Activated naive CD8-positive, alpha-beta T cell treated with anti-CD3 and anti-CD28 coated beads, Interleukin-2, amount 10 ng/mL, durations not matched to agents 7 days and 5 days (primary cell): ENCODE measurements at regions not wholly inside any gene's neighbourhood (a gene's known extent, or its start where the extent isn't known, plus 50 kb on each side); places are given as distances from the start of the nearest gene placed in this dataset.

Source experiments
- ATAC-seq: fragments of 150-1000 bp; cut with Tn5 transposase; one replicate; pipeline ENCODE4 v1.10.0; 2021; ENCODE audit warnings: low read depth, moderate library complexity
- POLR2A ChIA-PET: fragments of 350-600 bp; sonication (Branson Sonifier 250); formaldehyde crosslinking; loops from one replicate; lab custom pipeline; 2021; ENCODE audit warnings: antibody characterized with exemption; lab: Charles Lee
- DNase-seq: peaks from one replicate; pipeline ENCODE4 v3.0.0; 2021
- H3K27ac Mint-ChIP-seq: one replicate; pipeline ENCODE4 v1.8.0; 2022; ENCODE audit warnings: mild to moderate bottlenecking, mixed read lengths
- H3K27me3 Mint-ChIP-seq: one replicate; pipeline ENCODE4 v1.8.0; 2022; ENCODE audit warnings: mild to moderate bottlenecking, moderate library complexity, mixed read lengths
- H3K36me3 Mint-ChIP-seq: one replicate; pipeline ENCODE4 v1.8.0; 2021; ENCODE audit warnings: mild to moderate bottlenecking, mixed read lengths
- H3K4me1 Mint-ChIP-seq: one replicate; pipeline ENCODE4 v1.8.0; 2021; ENCODE audit warnings: mixed read lengths
- H3K4me3 Mint-ChIP-seq: one replicate; pipeline ENCODE4 v1.8.0; 2022; ENCODE audit warnings: mild to moderate bottlenecking, moderate library complexity, mixed read lengths
- H3K9me3 Mint-ChIP-seq: one replicate; pipeline ENCODE4 v1.8.0; 2021; ENCODE audit warnings: mixed read lengths

DNA sequence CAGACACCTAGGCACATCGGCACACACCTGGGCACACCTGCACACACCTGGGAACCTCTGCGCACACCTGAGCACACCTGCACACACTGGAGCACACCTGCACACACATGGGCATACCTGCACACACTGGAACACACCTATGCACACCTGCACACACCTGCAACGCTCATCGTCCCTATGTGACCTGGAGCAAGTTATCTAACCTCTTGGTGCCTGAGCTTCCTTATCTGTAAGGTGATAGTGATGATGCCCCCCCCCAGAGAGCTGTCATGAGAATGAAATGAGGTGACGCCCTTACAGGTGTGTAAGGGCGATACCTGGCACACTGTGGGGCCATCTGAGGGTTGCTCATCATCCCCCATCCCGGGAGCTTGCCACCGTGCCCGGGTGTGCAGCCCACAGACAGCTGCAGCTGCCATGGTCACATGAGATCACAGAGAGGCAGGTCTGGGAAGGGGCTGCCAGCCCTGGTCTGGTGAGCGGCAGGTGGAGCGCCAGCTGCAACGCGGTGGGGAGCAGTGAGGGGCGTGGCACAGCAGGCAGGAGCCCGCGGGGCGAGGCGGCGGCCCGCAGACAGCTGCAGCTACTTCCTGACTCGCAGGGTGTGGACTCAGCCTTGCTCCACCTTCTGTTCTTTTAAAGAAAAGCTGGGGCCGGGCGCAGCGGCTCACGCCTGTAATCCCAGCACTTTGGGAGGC lies 59.9 kb upstream of the FBRSL1 start:
- Mint-ChIP-seq H3K36me3 (no peaks in the 10 kb centered on the region), H3K4me3 (peak overlapping the region; percentile 70), H3K27me3 (no peaks in the 10 kb centered on the region), H3K4me1 (peaks cover 14% of the 10 kb centered on the region), H3K9me3 (no peaks in the 10 kb centered on the region), H3K27ac (peak overlapping the region; percentile 68)
- POLR2A ChIA-PET = interaction anchor here (0.7 to 1.8 kb wide), 6 partner anchors 10 to 62 kb away, joined by 3 to 13 read pairs (median 3); no protein-coding TSS in a partner anchor
- DNase-seq = peak; percentile 77
- peak; percentile 96 for ATAC-seq

DNA sequence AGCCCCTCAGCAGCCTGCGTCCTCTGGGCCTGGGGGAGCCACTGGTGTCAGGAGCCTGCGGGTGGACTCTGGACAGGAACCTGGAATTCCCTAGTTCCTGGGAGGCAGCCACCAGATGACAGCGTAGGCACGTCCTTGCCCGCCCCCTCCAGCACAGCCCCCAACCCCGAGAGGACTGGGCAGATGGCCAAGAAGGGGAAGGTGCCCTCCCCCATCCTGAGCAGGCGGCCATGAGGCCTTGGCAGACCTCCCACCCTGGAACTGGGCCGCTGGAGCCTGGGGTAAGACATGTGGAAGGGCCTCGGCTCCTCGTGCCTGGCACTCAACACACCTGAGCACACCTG lies 60.4 kb upstream of the FBRSL1 start:
- DNase-seq = no peak
- Mint-ChIP-seq H3K9me3 (no peaks in the 10 kb centered on the region), H3K4me1 (peaks cover 14% of the 10 kb centered on the region), H3K27me3 (no peaks in the 10 kb centered on the region), H3K4me3 (peak overlapping the region; percentile 70), H3K36me3 (no peaks in the 10 kb centered on the region), H3K27ac (no peak overlapping the region)
- POLR2A ChIA-PET = interaction anchor here (0.9 to 1.8 kb wide), 3 partner anchors 10 to 63 kb away, joined by 3 to 13 read pairs (median 3); no protein-coding TSS in a partner anchor
- no peak for ATAC-seq

DNA sequence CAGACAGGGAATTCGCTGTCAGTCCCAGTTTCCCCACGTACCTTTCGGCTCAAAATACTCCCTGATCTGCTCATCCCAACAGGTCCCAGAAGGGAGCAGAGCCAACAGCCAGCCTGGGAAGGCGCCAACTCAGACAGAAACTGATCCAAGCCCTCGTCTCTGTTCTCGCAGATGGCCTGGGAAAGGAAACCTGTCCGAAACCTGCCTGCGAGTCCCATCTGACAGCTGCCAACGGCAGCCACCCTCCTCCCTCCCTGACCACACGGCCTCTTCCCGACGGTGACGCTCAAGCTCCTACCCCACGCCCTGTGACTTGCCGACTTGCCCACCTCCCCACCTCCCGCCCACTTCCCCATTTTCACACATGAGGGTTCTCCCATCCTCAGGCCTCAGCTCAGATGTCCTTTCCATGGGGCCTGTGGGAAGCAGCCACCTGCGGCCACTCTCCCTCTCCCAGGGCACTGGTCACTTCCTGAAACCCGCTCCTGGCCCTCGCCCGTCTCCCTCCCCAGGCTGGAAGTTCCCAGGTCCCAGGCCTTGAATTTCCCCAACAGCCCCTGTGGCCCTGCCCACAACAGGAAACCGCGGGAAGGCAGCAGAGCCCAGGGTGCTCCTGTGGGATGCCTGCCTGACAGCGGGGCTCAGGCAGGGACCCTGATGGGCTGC lies 60.9 kb upstream of the FBRSL1 start:
- DNase-seq (no peak), ATAC-seq (no peak)
- no peaks in the 10 kb centered on the region for H3K27me3 Mint-ChIP-seq
- no peak overlapping the region for H3K4me3 Mint-ChIP-seq
- H3K4me1 Mint-ChIP-seq = peaks cover 14% of the 10 kb centered on the region
- no peaks in the 10 kb centered on the region for H3K36me3 Mint-ChIP-seq
- H3K27ac Mint-ChIP-seq = no peak overlapping the region
- H3K9me3 Mint-ChIP-seq = no peaks in the 10 kb centered on the region
- POLR2A ChIA-PET = interaction anchor here (1.8 kb wide), 1 partner anchor 60 kb away, joined by 13 read pairs; no protein-coding TSS in a partner anchor

DNA sequence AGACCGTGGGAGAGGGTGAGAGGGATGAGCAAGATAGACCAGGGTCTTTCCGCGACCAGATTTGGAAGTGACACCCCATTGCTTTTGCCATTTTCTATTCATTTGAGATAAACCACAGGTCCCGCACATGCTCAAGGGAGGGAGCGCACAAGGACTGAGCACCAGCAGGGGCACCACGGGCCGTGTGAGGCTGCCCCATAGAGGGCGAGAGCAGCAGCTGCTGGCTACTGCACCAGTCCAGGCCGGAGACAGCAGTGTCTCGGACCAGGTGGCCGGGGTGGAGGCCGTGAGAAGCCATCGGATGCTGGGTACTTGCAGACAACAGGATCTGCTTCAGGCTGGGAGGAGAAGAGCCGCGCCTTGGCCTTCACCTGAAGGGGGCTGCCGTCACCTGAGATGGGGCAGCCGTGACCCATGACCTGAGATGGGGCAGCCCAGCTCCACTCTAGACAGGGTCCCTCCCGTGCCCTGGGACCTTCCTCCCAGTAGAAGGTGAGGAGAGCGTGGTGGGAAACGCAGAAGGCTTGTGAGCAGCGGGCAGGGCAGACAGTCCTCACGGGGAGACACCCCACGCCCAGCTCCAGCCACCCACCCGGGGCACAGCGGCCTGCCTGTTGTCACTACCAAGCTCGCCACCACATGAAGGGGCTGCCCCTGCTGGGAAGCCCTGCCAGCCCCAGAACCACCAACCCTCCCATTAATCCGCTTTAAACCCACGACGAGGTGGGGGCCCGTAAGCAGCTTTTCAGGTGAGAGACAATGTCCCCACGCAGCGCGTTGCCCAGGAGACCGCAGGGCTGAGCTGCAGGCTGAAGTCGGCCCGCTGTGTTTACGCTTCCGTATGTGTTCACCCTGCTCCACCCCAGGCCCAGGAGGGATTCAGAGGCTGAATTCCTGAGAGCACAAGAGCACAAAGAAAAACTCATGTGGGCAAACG lies 61.7 kb upstream of the FBRSL1 start:
- Mint-ChIP-seq H3K4me1 (peaks cover 13% of the 10 kb centered on the region), H3K4me3 (no peak overlapping the region)
- POLR2A ChIA-PET = interaction anchor here (0.6 to 0.9 kb wide), 2 partner anchors 15 to 31 kb away, joined by 3 read pairs; no protein-coding TSS in a partner anchor

DNA sequence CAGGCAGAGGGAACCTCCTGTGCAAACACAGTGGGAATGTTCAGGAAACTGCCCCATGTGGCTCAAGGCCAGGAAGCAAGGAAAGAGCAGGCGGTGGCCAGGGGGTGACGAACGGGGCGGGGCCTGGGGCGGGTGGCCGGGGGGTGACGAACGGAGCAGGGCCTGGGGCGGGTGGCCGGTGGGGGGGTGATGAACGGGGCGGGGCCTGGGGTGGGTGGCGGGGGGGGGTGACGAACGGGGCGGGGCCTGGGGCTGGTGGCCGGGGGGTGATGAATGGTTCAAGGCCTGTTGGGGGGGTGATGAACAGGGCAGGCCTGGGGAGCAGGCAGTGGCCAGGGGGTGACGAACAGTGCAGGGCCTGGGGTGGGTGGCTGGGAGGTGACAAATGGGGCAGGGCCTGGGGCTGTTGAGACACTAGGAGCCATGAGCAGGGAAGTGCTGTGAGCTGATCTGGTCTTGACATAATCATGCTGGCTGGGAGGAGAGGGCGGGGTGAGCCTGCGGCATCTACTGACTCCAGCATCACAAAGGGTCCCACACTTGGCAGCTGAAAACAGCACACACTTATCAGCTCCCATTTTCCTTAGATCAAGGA lies 62.7 kb upstream of the FBRSL1 start:
- Mint-ChIP-seq H3K9me3 (no peaks in the 10 kb centered on the region), H3K4me1 (peaks cover 17% of the 10 kb centered on the region), H3K4me3 (no peak overlapping the region), H3K36me3 (no peaks in the 10 kb centered on the region), H3K27me3 (peaks cover 5% of the 10 kb centered on the region), H3K27ac (no peak overlapping the region)
- ATAC-seq = no peak
- POLR2A ChIA-PET = interaction anchor here (0.6 kb wide), 1 partner anchor 32 kb away, joined by 3 read pairs; no protein-coding TSS in a partner anchor
- DNase-seq = no peak

More for the DNA sequence above, 61.7 kb upstream of the FBRSL1 start:
- H3K27me3 Mint-ChIP-seq = no peaks in the 10 kb centered on the region
- no peak overlapping the region for H3K27ac Mint-ChIP-seq
- H3K9me3 Mint-ChIP-seq = no peaks in the 10 kb centered on the region
- ATAC-seq = no peak
- no peak for DNase-seq
- no peaks in the 10 kb centered on the region for H3K36me3 Mint-ChIP-seq

DNA sequence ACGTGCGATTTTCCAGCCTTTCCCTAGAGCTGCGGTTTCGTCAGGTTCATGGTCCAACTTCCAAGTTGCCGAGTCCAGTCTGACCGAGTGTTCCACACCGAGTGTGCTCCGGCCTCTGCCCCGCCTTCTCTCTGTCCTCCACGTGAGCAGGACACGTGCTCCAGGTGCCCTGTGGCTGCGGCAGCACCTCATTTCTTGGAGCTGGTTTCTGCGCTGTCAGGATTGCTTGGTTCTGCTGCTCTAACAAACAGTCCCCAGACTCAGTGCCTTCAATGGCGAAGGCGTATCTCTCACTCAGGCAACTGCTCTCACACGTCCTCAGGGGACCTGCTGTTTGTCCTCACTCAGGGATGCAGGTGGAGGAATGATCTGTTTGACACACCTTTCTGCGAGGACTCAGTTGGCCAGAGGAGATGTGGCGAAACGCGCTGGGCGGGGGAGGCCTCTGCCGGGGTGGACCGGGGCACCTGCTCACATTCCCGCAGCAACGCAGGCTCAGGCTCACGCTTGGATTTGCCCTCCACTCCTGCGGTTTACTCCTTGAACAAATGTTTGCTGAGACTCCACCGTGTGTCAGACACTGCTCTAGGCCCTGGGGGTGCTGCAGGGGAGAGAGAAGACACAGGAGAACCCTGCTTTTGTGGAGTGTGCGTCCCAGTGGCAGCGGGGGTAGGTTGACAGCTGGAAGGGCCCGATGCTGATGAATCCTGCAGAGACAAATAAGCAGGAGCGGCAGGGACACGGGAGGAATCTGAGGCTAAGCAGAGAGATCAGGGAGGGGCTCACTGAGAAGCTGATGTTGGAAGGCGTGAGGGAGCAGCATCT lies 63.4 kb upstream of the FBRSL1 start:
- H3K9me3 Mint-ChIP-seq = no peaks in the 10 kb centered on the region
- H3K4me1 Mint-ChIP-seq = peaks cover 17% of the 10 kb centered on the region
- H3K27me3 Mint-ChIP-seq = peaks cover 5% of the 10 kb centered on the region
- H3K4me3 Mint-ChIP-seq = no peak overlapping the region
- POLR2A ChIA-PET = no interaction called here
- DNase-seq (no peak), ATAC-seq (no peak)
- H3K27ac Mint-ChIP-seq = no peak overlapping the region
- no peaks in the 10 kb centered on the region for H3K36me3 Mint-ChIP-seq

DNA sequence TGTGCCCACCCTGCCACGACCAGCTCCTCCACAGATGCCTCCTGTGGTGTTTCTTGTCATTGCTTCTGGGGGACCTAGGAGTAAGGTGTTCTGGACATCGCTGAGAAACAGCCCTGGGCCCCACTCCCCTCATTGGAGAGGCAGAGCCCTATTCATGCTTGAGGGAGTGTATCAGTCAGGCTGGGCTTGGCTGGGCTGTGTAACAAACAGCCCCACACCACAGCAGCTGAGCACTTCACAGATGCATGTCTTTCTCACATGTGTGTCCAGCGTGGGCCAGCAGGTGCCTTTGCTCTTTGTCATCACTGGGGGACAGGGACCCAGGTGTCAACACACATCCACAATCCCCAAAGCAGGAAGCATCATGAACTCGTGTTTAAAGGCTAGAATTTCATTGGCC lies 65.1 kb upstream of the FBRSL1 start:
- no peak overlapping the region for H3K4me3 Mint-ChIP-seq
- DNase-seq (no peak), ATAC-seq (no peak)
- H3K27ac Mint-ChIP-seq = no peak overlapping the region
- H3K27me3 Mint-ChIP-seq = peaks cover 5% of the 10 kb centered on the region
- no peaks in the 10 kb centered on the region for H3K9me3 Mint-ChIP-seq
- peaks cover 8% of the 10 kb centered on the region for H3K4me1 Mint-ChIP-seq
- no peaks in the 10 kb centered on the region for H3K36me3 Mint-ChIP-seq
- POLR2A ChIA-PET = no interaction called here

DNA sequence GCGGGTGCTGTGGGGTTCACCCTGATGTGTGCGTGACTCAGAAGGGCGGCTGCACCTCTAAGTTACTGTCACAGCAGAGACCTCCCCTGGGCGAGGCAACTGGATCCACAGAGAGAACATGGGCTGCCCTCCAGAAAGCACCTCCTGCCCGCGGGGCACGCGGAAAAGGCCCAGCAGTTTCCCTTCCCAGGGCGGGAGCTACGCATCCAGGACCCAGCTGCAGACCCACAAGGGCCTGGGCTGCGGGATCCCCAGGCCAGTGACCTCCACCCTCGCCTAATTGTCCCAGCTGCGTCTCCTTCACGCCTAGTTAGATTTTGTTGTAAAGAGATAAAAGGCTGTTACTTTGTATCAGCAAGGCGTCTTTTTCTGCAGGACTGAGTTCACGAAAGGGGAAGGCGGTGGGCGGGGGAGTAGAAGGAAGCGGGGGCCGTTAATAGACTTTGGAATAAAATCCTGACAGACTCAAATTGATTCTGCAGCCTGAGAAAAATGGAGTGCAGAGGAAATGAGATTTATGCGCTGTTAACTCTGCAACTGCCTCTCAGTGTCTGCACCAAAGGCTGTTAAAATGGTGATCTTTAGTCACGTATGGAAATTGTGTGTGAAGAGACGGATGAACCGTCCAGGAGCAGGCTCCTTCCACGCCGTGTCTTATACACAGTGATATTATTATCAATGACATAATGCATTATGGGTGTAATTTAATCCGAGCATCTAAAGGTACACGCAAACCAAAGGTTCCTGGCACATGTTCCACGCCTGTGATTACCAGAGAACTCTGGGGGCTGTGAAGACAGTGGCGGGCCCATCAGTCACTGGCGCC lies 65.9 kb upstream of the FBRSL1 start:
- ATAC-seq (no peak), DNase-seq (no peak)
- no peak overlapping the region for H3K27ac Mint-ChIP-seq
- H3K9me3 Mint-ChIP-seq = no peaks in the 10 kb centered on the region
- H3K4me3 Mint-ChIP-seq = no peak overlapping the region
- H3K36me3 Mint-ChIP-seq = no peaks in the 10 kb centered on the region
- peaks cover 4% of the 10 kb centered on the region for H3K4me1 Mint-ChIP-seq
- peaks cover 6% of the 10 kb centered on the region for H3K27me3 Mint-ChIP-seq
- POLR2A ChIA-PET = no interaction called here

DNA sequence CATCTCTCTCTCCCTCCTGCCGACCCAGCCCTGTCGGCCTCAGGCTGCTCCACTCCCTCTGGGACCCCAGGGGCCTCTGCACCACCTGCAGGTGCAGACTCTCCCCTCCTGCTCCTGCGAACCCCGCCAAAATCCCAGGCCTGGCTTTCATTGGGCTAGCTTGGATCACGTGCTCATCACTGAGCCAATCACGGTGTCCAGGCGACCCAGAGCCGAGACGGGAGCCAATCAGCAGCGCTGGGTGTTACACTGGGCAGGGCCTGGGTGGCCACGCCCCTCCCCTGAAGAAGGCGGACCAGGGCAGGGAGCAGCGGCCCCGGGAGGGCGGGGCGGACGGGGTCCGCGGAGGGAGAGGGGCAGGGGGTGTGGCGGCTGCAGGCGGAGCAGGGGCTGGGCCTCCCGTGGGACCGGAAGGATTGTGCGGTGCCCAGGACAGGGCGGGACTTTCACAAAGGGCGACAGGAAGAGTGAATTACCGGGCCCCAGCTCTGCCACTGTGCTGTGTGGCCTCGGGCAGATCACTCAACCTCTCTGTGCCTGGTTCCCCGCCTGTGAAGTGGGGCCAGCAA lies 66.6 kb upstream of the FBRSL1 start:
- no peaks in the 10 kb centered on the region for H3K9me3 Mint-ChIP-seq
- H3K27ac Mint-ChIP-seq = no peak overlapping the region
- H3K4me1 Mint-ChIP-seq = peaks cover 4% of the 10 kb centered on the region
- H3K4me3 Mint-ChIP-seq = no peak overlapping the region
- no peak for DNase-seq
- no peaks in the 10 kb centered on the region for H3K36me3 Mint-ChIP-seq
- ATAC-seq = no peak
- POLR2A ChIA-PET = no interaction called here
- H3K27me3 Mint-ChIP-seq = peaks cover 12% of the 10 kb centered on the region

DNA sequence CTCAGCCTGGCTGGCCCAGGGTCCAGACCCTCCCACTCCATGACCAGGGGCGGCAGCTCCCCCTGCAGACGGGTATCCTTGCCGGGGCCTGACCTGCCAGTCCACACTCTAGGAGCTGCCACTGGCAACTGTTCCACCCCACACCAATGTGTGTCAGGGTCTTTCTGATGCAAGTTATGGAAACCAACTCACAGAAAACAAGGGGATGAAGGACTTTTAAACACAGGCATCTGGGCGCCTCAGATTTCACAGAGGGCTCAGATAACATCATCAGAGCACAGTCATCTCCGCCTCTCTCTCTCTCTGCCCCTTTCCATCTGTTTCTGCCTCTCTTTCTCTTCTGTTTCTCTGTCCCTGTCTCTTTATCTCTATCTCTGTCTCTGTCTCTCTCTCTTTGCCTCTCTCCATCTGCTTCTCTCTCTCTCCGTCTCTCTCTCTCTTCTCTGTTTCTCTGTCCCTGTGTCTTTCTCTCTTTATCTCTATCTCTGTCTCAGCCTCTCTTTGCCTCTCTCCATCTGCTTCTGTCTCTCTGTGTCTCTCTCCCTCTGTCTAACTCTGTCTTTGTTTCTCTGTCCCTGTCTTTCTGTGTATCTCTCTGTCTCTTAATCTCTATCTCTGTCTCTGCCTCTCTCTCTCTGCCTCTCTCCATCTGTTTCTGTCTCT lies 67.4 kb upstream of the FBRSL1 start:
- ATAC-seq (no peak), DNase-seq (no peak)
- POLR2A ChIA-PET = no interaction called here
- no peak overlapping the region for H3K4me3 Mint-ChIP-seq
- H3K4me1 Mint-ChIP-seq = peaks cover 4% of the 10 kb centered on the region
- H3K27ac Mint-ChIP-seq = peak overlapping the region; percentile 43
- peaks cover 15% of the 10 kb centered on the region for H3K27me3 Mint-ChIP-seq
- no peaks in the 10 kb centered on the region for H3K36me3 Mint-ChIP-seq
- H3K9me3 Mint-ChIP-seq = no peaks in the 10 kb centered on the region

DNA sequence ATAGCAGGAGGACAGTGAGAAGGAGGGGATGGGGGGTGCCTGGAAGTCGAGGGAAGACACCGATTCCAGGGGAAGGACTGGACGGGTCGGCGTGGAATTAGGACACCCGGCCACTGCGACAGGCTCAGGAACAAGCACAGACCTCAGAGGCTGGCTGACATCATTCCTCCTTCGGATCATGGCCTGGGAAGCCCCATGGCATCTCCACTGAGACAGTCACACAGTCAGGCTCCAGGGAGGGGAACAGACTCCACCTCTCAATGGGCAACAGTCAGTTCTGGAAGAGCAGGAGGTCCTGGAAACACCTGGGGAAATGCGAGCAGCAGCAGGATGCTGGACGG lies 67.9 kb upstream of the FBRSL1 start:
- Mint-ChIP-seq H3K27me3 (peaks cover 15% of the 10 kb centered on the region), H3K36me3 (no peaks in the 10 kb centered on the region), H3K9me3 (no peaks in the 10 kb centered on the region), H3K4me1 (peaks cover 4% of the 10 kb centered on the region), H3K27ac (no peak overlapping the region), H3K4me3 (no peak overlapping the region)
- POLR2A ChIA-PET = no interaction called here
- DNase-seq (no peak), ATAC-seq (no peak)
